Brain pericyte (primary cell): ENCODE measurements at regions not wholly inside any gene's neighbourhood (a gene's known extent, or its start where the extent isn't known, plus 50 kb on each side); places are given as distances from the start of the nearest gene placed in this dataset.
A peak's percentile ranks its signal among the peaks of the same experiment; 100 is the strongest.

Source experiments
- DNase-seq: peaks from one replicate; pipeline ENCODE4 v3.0.0-alpha.2; 2012; ENCODE audit warnings: low read depth, low spot score

DNA sequence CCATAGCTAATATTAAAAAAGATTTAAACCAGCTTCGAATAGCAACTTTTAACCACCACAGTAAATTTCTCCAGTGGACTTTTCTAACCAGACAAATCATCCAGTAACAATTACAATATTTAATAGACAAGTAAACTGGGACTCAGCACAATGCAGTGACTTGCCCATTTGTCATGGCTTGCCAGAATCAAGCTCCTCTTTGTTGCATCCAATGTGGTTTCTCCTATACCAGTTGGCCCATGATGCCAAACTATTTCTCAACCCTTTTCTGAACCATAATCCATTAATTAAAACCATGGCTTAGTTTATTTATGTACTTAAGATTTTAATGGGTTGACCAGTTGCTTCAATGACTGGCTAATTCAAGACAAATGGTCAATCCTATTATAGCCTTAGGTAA lies 64.4 kb downstream of the DIO2 start:
- DNase-seq = no peak

DNA sequence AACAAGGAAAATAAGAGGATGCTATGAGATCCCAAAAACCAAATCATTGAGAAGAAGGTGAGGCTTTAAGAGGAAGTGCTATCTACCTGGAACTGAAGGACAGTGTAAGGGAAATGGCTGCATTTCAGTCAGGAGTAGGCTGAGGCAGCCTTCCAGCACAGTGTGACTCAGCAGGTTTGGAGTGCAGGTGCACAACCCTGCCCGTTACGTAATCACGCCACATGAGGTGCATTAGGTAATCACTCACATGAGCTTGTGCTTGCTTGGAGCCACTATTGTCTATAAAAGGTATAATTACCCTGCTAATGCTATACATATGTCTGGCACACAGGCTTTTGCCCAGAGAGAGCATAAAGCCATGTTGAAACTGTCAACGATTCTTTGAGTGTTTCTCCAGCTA lies 74.9 kb downstream of the DIO2 start:
- no peak for DNase-seq

- DNase-seq = no peak
Measured at GRCh38 chr14:80135305-80136088, 75.8 kb downstream of the DIO2 start.

GRCh38 chr14:80134321-80134720 lies 77.0 kb downstream of the DIO2 start:
- no peak for DNase-seq

GRCh38 chr14:80133457-80133856 lies 77.8 kb downstream of the DIO2 start:
- DNase-seq = no peak

DNA sequence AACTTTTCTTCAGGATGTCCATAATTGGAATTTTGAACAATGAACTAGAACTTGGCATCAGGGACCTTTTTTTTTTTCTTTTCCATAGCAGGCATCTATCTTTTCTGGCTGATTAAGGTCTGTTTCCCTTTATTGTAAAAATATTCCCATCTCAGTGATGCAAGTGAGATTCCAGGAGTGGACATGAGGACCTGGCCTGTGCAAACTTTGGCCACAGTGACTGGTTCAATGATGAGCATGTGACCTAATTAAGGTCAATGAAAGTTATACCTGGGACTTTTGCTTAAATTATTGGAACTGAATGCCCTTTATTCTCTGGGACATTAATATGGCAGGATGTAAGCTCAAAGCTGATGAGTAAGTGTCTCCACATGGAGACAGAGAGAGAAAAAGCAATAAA lies 83.8 kb downstream of the DIO2 start:
- no peak for DNase-seq

DNA sequence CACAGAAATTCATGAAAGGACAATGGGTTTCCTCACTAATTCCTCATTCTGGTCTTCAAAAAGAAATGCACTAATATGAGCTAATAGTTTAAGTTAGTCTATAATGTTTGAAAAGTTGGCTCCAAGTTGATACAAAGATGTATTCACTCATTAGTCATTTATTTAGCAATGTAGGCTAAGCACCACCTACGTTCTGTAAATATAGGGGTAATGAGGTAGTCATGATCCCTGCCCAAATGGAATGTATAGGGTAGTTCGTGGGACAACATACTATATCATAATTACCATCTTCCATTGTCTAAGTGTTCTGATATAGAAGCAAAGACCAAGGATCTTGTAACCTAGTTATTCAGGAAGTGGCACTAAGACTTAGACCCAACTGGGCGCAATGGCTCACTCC lies 86.5 kb downstream of the DIO2 start:
- no peak for DNase-seq

GRCh38 chr14:80117876-80118275 lies 93.4 kb downstream of the DIO2 start:
- no peak for DNase-seq

DNA sequence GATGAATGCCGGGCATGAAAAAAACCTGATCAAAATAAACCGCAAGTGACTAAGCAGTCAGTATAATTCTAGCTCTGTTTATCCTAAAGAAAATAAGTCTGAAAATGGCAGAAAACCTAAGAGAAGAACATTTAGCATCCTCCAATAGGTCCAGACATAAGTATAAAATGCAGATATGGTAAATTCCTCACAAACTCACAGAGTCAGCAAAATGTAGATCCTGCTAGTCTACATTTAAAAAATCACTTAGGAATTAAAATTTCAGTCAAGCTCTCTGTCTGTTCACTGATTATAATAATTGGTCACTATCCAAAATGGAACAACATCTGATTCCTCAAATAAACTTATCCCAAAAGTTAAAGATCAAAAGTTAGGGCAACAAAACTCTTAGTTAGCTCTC lies 95.1 kb downstream of the DIO2 start:
- no peak for DNase-seq

DNA sequence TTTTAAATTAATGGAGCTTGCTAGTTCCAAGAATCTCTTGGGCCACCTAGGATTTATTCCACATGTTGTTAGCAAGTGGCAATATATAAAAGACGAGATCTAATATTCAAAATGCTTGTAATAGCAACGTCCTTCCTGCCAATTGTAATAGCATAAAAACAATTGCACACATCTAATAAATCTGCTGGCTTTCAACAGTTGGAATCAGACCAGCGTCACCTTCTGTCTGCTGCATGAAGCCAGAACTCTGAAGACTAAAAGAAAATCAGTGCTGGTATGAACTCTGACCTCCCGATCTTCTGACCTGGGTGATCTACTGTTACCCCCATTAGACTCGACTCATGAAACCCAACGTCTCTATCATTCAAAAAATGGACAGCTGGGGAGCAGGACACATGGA lies 100.6 kb downstream of the DIO2 start:
- DNase-seq = no peak

DNA sequence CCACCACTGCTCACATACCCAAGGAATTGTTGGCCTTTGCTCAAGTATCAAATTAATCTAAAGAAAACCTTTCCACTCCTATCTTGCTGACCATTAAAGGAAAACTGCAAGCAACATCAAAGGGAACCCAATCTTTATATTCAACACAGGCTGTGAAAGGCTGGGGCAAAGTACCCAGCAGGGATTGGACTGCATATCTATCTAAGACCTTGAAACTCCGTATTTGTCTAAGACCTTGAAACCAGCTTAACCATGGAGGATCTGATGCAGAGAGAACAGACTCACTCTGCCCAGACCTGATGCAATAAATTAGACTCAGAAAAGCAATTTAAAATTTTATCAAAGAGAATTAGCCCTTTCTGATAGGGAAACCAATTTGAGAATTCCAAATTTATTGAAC lies 102.2 kb downstream of the DIO2 start:
- DNase-seq = no peak

DNA sequence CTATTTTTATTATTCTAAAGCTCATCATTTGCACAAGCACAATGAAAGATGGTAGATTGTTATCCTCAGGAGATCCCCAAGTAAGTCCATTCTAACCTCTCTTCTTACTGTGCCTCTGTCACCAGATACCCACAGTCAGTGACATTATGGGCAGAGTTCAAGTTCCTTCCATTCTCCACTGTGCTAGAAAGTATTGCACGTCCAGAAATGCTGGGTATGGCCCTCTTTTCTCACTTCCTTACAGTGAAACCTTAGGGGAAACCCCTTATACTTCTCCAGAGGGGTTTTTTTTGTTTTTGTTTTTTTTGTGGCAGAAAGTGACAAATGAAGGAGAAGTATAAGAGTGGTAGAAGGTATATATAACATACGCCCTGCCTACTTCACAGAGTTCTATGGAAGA lies 102.9 kb downstream of the DIO2 start:
- no peak for DNase-seq

- no peak for DNase-seq
Measured at GRCh38 chr14:80105488-80105994, 105.8 kb downstream of the DIO2 start.

- DNase-seq = no peak
Measured at GRCh38 chr14:80101835-80102234, 109.5 kb downstream of the DIO2 start.

DNA sequence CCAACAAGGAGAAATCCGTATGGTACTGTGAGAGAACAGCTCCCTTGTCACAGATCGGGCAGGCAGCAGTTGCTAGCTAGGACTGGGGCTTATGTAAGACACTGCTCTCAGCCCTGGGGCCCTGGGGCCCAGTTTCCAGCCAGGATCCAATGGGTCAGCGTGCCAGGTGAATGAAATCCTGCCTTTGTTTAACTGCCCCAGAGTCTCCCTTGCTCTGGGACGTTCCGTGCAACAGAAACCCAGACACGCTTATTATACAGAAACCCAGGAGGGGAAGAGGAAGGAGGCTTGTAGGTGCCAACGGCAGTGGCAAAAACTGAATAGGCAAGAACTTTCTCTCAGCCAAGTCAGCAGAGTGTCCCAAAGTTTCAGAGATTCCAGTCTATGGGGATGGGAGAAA lies 110.6 kb downstream of the DIO2 start:
- peak; percentile 5 for DNase-seq

- DNase-seq = no peak
Measured at GRCh38 chr14:80095623-80096022, 115.7 kb downstream of the DIO2 start.

- no peak for DNase-seq
Measured at GRCh38 chr14:80087411-80087810, 123.9 kb downstream of the DIO2 start.

GRCh38 chr14:80084196-80084595 lies 127.1 kb downstream of the DIO2 start:
- DNase-seq = no peak

GRCh38 chr14:80080601-80081000 lies 130.7 kb downstream of the DIO2 start:
- DNase-seq = no peak

GRCh38 chr14:80078501-80078900 lies 132.8 kb downstream of the DIO2 start:
- DNase-seq = no peak

DNA sequence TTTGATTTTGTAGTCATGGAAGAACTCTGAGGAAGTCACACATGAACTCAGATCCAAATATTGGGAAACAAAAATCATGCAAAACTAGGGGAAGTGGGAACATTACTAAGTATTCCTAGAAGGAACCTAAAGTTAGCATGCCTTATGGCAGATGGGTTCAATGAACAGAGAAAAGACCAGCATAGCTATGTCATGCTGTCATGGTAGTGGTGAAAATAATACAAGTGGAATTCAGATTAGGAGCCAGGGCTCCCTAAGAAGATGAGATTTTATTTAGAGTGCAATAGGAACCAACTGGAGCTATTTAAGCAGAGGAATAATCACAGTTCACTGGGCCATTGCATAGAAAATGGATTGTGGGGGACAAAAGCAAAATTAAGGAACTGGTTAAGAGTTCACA lies 134.0 kb downstream of the DIO2 start:
- DNase-seq = no peak

- no peak for DNase-seq
Measured at GRCh38 chr14:80074900-80075574, 136.3 kb downstream of the DIO2 start.

- no peak for DNase-seq
Measured at GRCh38 chr14:80059041-80059440, 152.3 kb downstream of the DIO2 start.
